Chondrocyte (in vitro differentiated cells): ENCODE measurements at regions not wholly inside any gene's neighbourhood (a gene's known extent, or its start where the extent isn't known, plus 50 kb on each side); places are given as distances from the start of the nearest gene placed in this dataset.

ENCODE experiments used
- DNase-seq: peaks from one replicate; pipeline ENCODE4 v3.0.0; 2021; ENCODE audit warnings: mixed read lengths, low spot score
- H3K27ac Mint-ChIP-seq: one replicate; pipeline ENCODE4 v1.8.0; 2021; ENCODE audit warnings: mild to moderate bottlenecking, moderate library complexity, mixed read lengths; ENCODE audit not compliant: unreplicated experiment
- H3K27me3 Mint-ChIP-seq: 2 replicates; pipeline ENCODE4 v1.8.0; 2021; ENCODE audit warnings: low read depth, mixed read lengths
- H3K36me3 Mint-ChIP-seq: 2 replicates; pipeline ENCODE4 v1.8.0; 2021; ENCODE audit warnings: low read depth, mixed read lengths
- H3K4me1 Mint-ChIP-seq: 2 replicates; pipeline ENCODE4 v1.8.0; 2021; ENCODE audit warnings: low read depth, mild to moderate bottlenecking, mixed read lengths
- H3K4me3 Mint-ChIP-seq: one replicate; pipeline ENCODE4 v1.8.0; 2021; ENCODE audit warnings: mild to moderate bottlenecking, moderate library complexity, mixed read lengths; ENCODE audit not compliant: unreplicated experiment
- H3K9me3 Mint-ChIP-seq: 2 replicates; pipeline ENCODE4 v1.8.0; 2021; ENCODE audit warnings: low read depth, mixed read lengths
- CTCF ChIP-seq: fragments of 200-600 bp; sonication (generic); IDR thresholded peaks from 2 replicates; pipeline ENCODE4 v1.5.0; 2021; ENCODE audit warnings: antibody characterized with exemption, mild to moderate bottlenecking, moderate library complexity

- Mint-ChIP-seq H3K9me3 (peaks cover 2% of the 10 kb centered on the region), H3K4me3 (no peak overlapping the region), H3K27ac (no peak overlapping the region), H3K4me1 (peaks cover 36% of the 10 kb centered on the region), H3K27me3 (no peaks in the 10 kb centered on the region), H3K36me3 (no peaks in the 10 kb centered on the region)
- no peak for TF ChIP-seq CTCF
- DNase-seq = no peak
Measured at GRCh38 chr2:200079356-200079755, 124.0 kb downstream of the MAIP1 start.

GRCh38 chr2:200081236-200081635 is 125.9 kb downstream of the MAIP1 start:
- Mint-ChIP-seq H3K27ac (no peak overlapping the region), H3K9me3 (no peaks in the 10 kb centered on the region), H3K4me3 (no peak overlapping the region), H3K36me3 (no peaks in the 10 kb centered on the region), H3K27me3 (no peaks in the 10 kb centered on the region), H3K4me1 (peaks cover 27% of the 10 kb centered on the region)
- DNase-seq = no peak
- no peak for TF ChIP-seq CTCF

GRCh38 chr2:200081811-200082210 is 126.4 kb downstream of the MAIP1 start:
- no peak overlapping the region for H3K27ac Mint-ChIP-seq
- H3K27me3 Mint-ChIP-seq = no peaks in the 10 kb centered on the region
- DNase-seq = no peak
- H3K4me1 Mint-ChIP-seq = peaks cover 21% of the 10 kb centered on the region
- no peaks in the 10 kb centered on the region for H3K9me3 Mint-ChIP-seq
- no peaks in the 10 kb centered on the region for H3K36me3 Mint-ChIP-seq
- no peak overlapping the region for H3K4me3 Mint-ChIP-seq
- no peak for TF ChIP-seq CTCF

- Mint-ChIP-seq H3K4me3 (no peak overlapping the region), H3K36me3 (no peaks in the 10 kb centered on the region), H3K27ac (no peak overlapping the region), H3K27me3 (no peaks in the 10 kb centered on the region), H3K9me3 (no peaks in the 10 kb centered on the region), H3K4me1 (peaks cover under 1% of the 10 kb centered on the region)
- DNase-seq = no peak
- no peak for TF ChIP-seq CTCF
Measured at GRCh38 chr2:200084036-200084435, 128.7 kb downstream of the MAIP1 start.

GRCh38 chr2:200086911-200087310 is 131.5 kb downstream of the MAIP1 start:
- Mint-ChIP-seq H3K27me3 (no peaks in the 10 kb centered on the region), H3K9me3 (no peaks in the 10 kb centered on the region), H3K4me3 (no peak overlapping the region), H3K4me1 (peaks cover 3% of the 10 kb centered on the region), H3K27ac (no peak overlapping the region), H3K36me3 (no peaks in the 10 kb centered on the region)
- no peak for TF ChIP-seq CTCF
- DNase-seq = no peak
